T-helper 17 cell (primary cell): ENCODE measurements at regions not wholly inside any gene's neighbourhood (a gene's known extent, or its start where the extent isn't known, plus 50 kb on each side); places are given as distances from the start of the nearest gene placed in this dataset.

ENCODE experiments used
- ATAC-seq: fragments of 150-1000 bp; cut with Tn5 transposase; 2 replicates; pipeline ENCODE4 v1.10.0; 2021; ENCODE audit warnings: mild to moderate bottlenecking, moderate library complexity
- DNase-seq, 3 donors: peaks; one replicate each; pipeline versions ENCODE4 v3.0.0 to v3.0.0-alpha.2; 2020 to 2021
- H3K9me3 ChIP-seq: one replicate; pipeline ENCODE4 v1.7.0; 2013; ENCODE audit warnings: low read length, mild to moderate bottlenecking; ENCODE audit not compliant: control insufficient read depth, poor library complexity, severe bottlenecking
- H3K27ac Mint-ChIP-seq: one replicate; pipeline ENCODE4 v1.8.0; 2022; ENCODE audit warnings: mild to moderate bottlenecking, moderate library complexity, mixed read lengths
- H3K27me3 Mint-ChIP-seq: one replicate; pipeline ENCODE4 v1.8.0; 2022; ENCODE audit warnings: mixed read lengths
- H3K36me3 Mint-ChIP-seq: one replicate; pipeline ENCODE4 v1.8.0; 2022; ENCODE audit warnings: low read depth, mixed read lengths
- H3K4me1 Mint-ChIP-seq: one replicate; pipeline ENCODE4 v1.8.0; 2022; ENCODE audit warnings: mild to moderate bottlenecking, mixed read lengths
- H3K4me3 Mint-ChIP-seq: one replicate; pipeline ENCODE4 v1.8.0; 2022; ENCODE audit warnings: mild to moderate bottlenecking, moderate library complexity, mixed read lengths

GRCh38 chr4:178577933-178578332 lies 1135.7 kb upstream of the AGA start:
- no peak for ATAC-seq
- H3K27ac Mint-ChIP-seq: no peak overlapping the region
- no peaks in the 10 kb centered on the region for H3K27me3 Mint-ChIP-seq
- no peaks in the 10 kb centered on the region for H3K4me1 Mint-ChIP-seq
- H3K9me3 ChIP-seq: no peaks in the 10 kb centered on the region
- no peak overlapping the region for H3K4me3 Mint-ChIP-seq
- no peak for DNase-seq
- no peaks in the 10 kb centered on the region for H3K36me3 Mint-ChIP-seq

- Mint-ChIP-seq H3K4me1 (no peaks in the 10 kb centered on the region), H3K36me3 (no peaks in the 10 kb centered on the region), H3K27me3 (no peaks in the 10 kb centered on the region), H3K27ac (no peak overlapping the region), H3K4me3 (no peak overlapping the region)
- DNase-seq (no peak), ATAC-seq (no peak)
- H3K9me3 ChIP-seq: no peaks in the 10 kb centered on the region
These were observed 1153.4 kb upstream of the AGA start for GRCh38 chr4:178595500-178596138.

- no peak overlapping the region for H3K27ac Mint-ChIP-seq
- no peaks in the 10 kb centered on the region for H3K4me1 Mint-ChIP-seq
- H3K36me3 Mint-ChIP-seq: no peaks in the 10 kb centered on the region
- no peak overlapping the region for H3K4me3 Mint-ChIP-seq
- DNase-seq: no peak
- H3K27me3 Mint-ChIP-seq: no peaks in the 10 kb centered on the region
- ATAC-seq: no peak
- H3K9me3 ChIP-seq: no peaks in the 10 kb centered on the region
These were observed 1156.4 kb upstream of the AGA start for GRCh38 chr4:178598672-178599071.

GRCh38 chr4:178599521-178599920 lies 1157.3 kb upstream of the AGA start:
- no peak overlapping the region for H3K4me3 Mint-ChIP-seq

GRCh38 chr4:178602833-178603232 lies 1160.6 kb upstream of the AGA start:
- no peaks in the 10 kb centered on the region for H3K9me3 ChIP-seq
- ATAC-seq: no peak
- DNase-seq: no peak
- Mint-ChIP-seq H3K36me3 (no peaks in the 10 kb centered on the region), H3K27ac (no peak overlapping the region), H3K4me1 (no peaks in the 10 kb centered on the region), H3K4me3 (no peak overlapping the region), H3K27me3 (no peaks in the 10 kb centered on the region)

More at GRCh38 chr4:178599521-178599920, 1157.3 kb upstream of the AGA start:
- Mint-ChIP-seq H3K36me3 (no peaks in the 10 kb centered on the region), H3K27ac (no peak overlapping the region), H3K4me1 (no peaks in the 10 kb centered on the region), H3K27me3 (no peaks in the 10 kb centered on the region)
- no peaks in the 10 kb centered on the region for H3K9me3 ChIP-seq
- DNase-seq (no peak), ATAC-seq (no peak)

- Mint-ChIP-seq H3K4me1 (no peaks in the 10 kb centered on the region), H3K27ac (no peak overlapping the region), H3K36me3 (no peaks in the 10 kb centered on the region), H3K27me3 (no peaks in the 10 kb centered on the region), H3K4me3 (no peak overlapping the region)
- DNase-seq (no peak), ATAC-seq (no peak)
- H3K9me3 ChIP-seq: no peaks in the 10 kb centered on the region
These were observed 1168.8 kb upstream of the AGA start for GRCh38 chr4:178611062-178611461.

- DNase-seq: no peak
- no peaks in the 10 kb centered on the region for H3K36me3 Mint-ChIP-seq
- H3K27me3 Mint-ChIP-seq: no peaks in the 10 kb centered on the region
- no peaks in the 10 kb centered on the region for H3K9me3 ChIP-seq
- H3K4me1 Mint-ChIP-seq: no peaks in the 10 kb centered on the region
- no peak overlapping the region for H3K4me3 Mint-ChIP-seq
- ATAC-seq: no peak
- no peak overlapping the region for H3K27ac Mint-ChIP-seq
These were observed 1170.5 kb upstream of the AGA start for GRCh38 chr4:178612733-178613132.

- no peak overlapping the region for H3K4me3 Mint-ChIP-seq
- DNase-seq (no peak), ATAC-seq (no peak)
- no peak overlapping the region for H3K27ac Mint-ChIP-seq
- no peaks in the 10 kb centered on the region for H3K4me1 Mint-ChIP-seq
- H3K9me3 ChIP-seq: no peaks in the 10 kb centered on the region
- no peaks in the 10 kb centered on the region for H3K27me3 Mint-ChIP-seq
- H3K36me3 Mint-ChIP-seq: no peaks in the 10 kb centered on the region
These were observed 1190.2 kb upstream of the AGA start for GRCh38 chr4:178632415-178632814.

GRCh38 chr4:178633263-178633662 lies 1191.0 kb upstream of the AGA start:
- ATAC-seq: no peak
- Mint-ChIP-seq H3K27ac (no peak overlapping the region), H3K36me3 (no peaks in the 10 kb centered on the region), H3K27me3 (no peaks in the 10 kb centered on the region), H3K4me3 (no peak overlapping the region), H3K4me1 (no peaks in the 10 kb centered on the region)
- DNase-seq: no peak
- no peaks in the 10 kb centered on the region for H3K9me3 ChIP-seq

GRCh38 chr4:178664621-178665020 lies 1222.4 kb upstream of the AGA start:
- no peak for DNase-seq

GRCh38 chr4:178665916-178666315 lies 1223.7 kb upstream of the AGA start:
- H3K4me3 Mint-ChIP-seq: no peak overlapping the region
- H3K9me3 ChIP-seq: no peaks in the 10 kb centered on the region
- H3K36me3 Mint-ChIP-seq: no peaks in the 10 kb centered on the region
- H3K27ac Mint-ChIP-seq: no peak overlapping the region
- no peaks in the 10 kb centered on the region for H3K4me1 Mint-ChIP-seq
- H3K27me3 Mint-ChIP-seq: no peaks in the 10 kb centered on the region
- DNase-seq (no peak), ATAC-seq (no peak)

More at GRCh38 chr4:178664621-178665020, 1222.4 kb upstream of the AGA start:
- no peaks in the 10 kb centered on the region for H3K4me1 Mint-ChIP-seq
- H3K4me3 Mint-ChIP-seq: no peak overlapping the region
- no peak for ATAC-seq
- H3K36me3 Mint-ChIP-seq: no peaks in the 10 kb centered on the region
- no peaks in the 10 kb centered on the region for H3K27me3 Mint-ChIP-seq
- H3K9me3 ChIP-seq: no peaks in the 10 kb centered on the region
- H3K27ac Mint-ChIP-seq: no peak overlapping the region

- DNase-seq (no peak), ATAC-seq (no peak)
- H3K27me3 Mint-ChIP-seq: no peaks in the 10 kb centered on the region
- H3K27ac Mint-ChIP-seq: no peak overlapping the region
- H3K4me1 Mint-ChIP-seq: no peaks in the 10 kb centered on the region
- H3K9me3 ChIP-seq: no peaks in the 10 kb centered on the region
- H3K36me3 Mint-ChIP-seq: no peaks in the 10 kb centered on the region
- no peak overlapping the region for H3K4me3 Mint-ChIP-seq
These were observed 1229.5 kb upstream of the AGA start for GRCh38 chr4:178671766-178672165.

GRCh38 chr4:178672512-178672911 lies 1230.3 kb upstream of the AGA start:
- Mint-ChIP-seq H3K36me3 (no peaks in the 10 kb centered on the region), H3K4me3 (no peak overlapping the region), H3K4me1 (no peaks in the 10 kb centered on the region), H3K27me3 (no peaks in the 10 kb centered on the region), H3K27ac (no peak overlapping the region)
- ATAC-seq (no peak), DNase-seq (no peak)
- no peaks in the 10 kb centered on the region for H3K9me3 ChIP-seq

- Mint-ChIP-seq H3K27me3 (no peaks in the 10 kb centered on the region), H3K4me1 (no peaks in the 10 kb centered on the region), H3K36me3 (no peaks in the 10 kb centered on the region), H3K4me3 (no peak overlapping the region), H3K27ac (no peak overlapping the region)
- no peak for DNase-seq
- ATAC-seq: no peak
- H3K9me3 ChIP-seq: no peaks in the 10 kb centered on the region
These were observed 1239.6 kb upstream of the AGA start for GRCh38 chr4:178681871-178682270.
